PC-3 (cell line): ENCODE measurements at regions not wholly inside any gene's neighbourhood (a gene's known extent, or its start where the extent isn't known, plus 50 kb on each side); places are given as distances from the start of the nearest gene placed in this dataset.

Source experiments
- ATAC-seq: fragments of 200-7000 bp; cut with Tn5 transposase; 2 replicates; pipeline ENCODE4 v1.9.1; 2020; ENCODE audit warnings: mild to moderate bottlenecking, moderate library complexity
- BruUV-seq: library from RNA; stranded (reverse); fragments of 400-500 nt; replicated peaks from 2 replicates; lab custom pipeline; 2021; lab: Mats Ljungman, UMichigan
- CTCF ChIA-PET: fragments of 300-600 bp; sonication (Branson Sonifier 250); formaldehyde crosslinking; loops from one replicate; lab custom pipeline; 2022; ENCODE audit warnings: antibody characterized with exemption; lab: Charles Lee
- POLR2A ChIA-PET: fragments of 300-600 bp; sonication (Branson Sonifier 250); formaldehyde crosslinking; loops from one replicate; lab custom pipeline; 2022; ENCODE audit warnings: antibody characterized with exemption; ENCODE audit not compliant: unreplicated experiment; lab: Charles Lee
- DNase-seq: peaks from one replicate; pipeline ENCODE4 v3.0.0-alpha.2; 2015
- H2AFZ ChIP-seq: fragments of 300-600 bp; sonication (generic); 2 replicates; pipeline ENCODE4 v1.6.0; 2016; ENCODE audit warnings: antibody characterized with exemption, low read length
- H3F3A ChIP-seq: fragments of 300-600 bp; sonication (generic); one replicate; pipeline ENCODE4 v1.6.0; 2017; ENCODE audit warnings: antibody characterized with exemption, low read length, control low read depth, mild to moderate bottlenecking; ENCODE audit not compliant: unreplicated experiment
- H3K27ac ChIP-seq: fragments of 300-600 bp; sonication (generic); 2 replicates; pipeline ENCODE4 v1.5.1; 2016; ENCODE audit warnings: mild to moderate bottlenecking, low read length
- H3K27me3 ChIP-seq: fragments of 300-600 bp; sonication (generic); 2 replicates; pipeline ENCODE4 v1.6.1; 2016; ENCODE audit warnings: low read length, mixed read lengths
- H3K36me3 ChIP-seq: fragments of 300-600 bp; sonication (generic); 2 replicates; pipeline ENCODE4 v1.6.1; 2016; ENCODE audit warnings: low read depth, mixed run types, low read length, mixed read lengths
- H3K4me1 ChIP-seq: fragments of 300-600 bp; sonication (generic); 2 replicates; pipeline ENCODE4 v1.5.1; 2016; ENCODE audit warnings: low read length; ENCODE audit not compliant: insufficient read depth
- H3K4me2 ChIP-seq: fragments of 300-600 bp; sonication (generic); 2 replicates; pipeline ENCODE4 v1.6.0; 2016; ENCODE audit warnings: low read length
- H3K4me3 ChIP-seq: fragments of 300-600 bp; sonication (generic); 2 replicates; pipeline ENCODE4 v1.5.1; 2016; ENCODE audit warnings: mild to moderate bottlenecking, low read length, mixed read lengths
- H3K79me2 ChIP-seq: fragments of 300-600 bp; sonication (generic); 2 replicates; pipeline ENCODE4 v1.6.1; 2017; ENCODE audit warnings: low read length, mixed read lengths
- H3K9ac ChIP-seq: fragments of 300-600 bp; sonication (generic); 2 replicates; pipeline ENCODE4 v1.6.0; 2016; ENCODE audit warnings: mild to moderate bottlenecking, low read length
- H3K9me2 ChIP-seq: fragments of 300-600 bp; sonication (generic); replicated peaks from 2 replicates; pipeline ENCODE4 v1.6.1; 2016; ENCODE audit warnings: mixed run types, low read length, mixed read lengths
- H3K9me3 ChIP-seq: fragments of 300-600 bp; sonication (generic); 2 replicates; pipeline ENCODE4 v1.6.1; 2016; ENCODE audit warnings: low read length, mixed read lengths
- H4K20me1 ChIP-seq: fragments of 300-600 bp; sonication (generic); 2 replicates; pipeline ENCODE4 v1.6.1; 2016; ENCODE audit warnings: low read length, mixed read lengths
- EZH2 ChIP-seq: fragments of 300-600 bp; sonication (generic); IDR thresholded peaks from one replicate; pipeline ENCODE4 v1.6.1; 2017; ENCODE audit warnings: antibody characterized with exemption, mild to moderate bottlenecking, low read length; ENCODE audit not compliant: unreplicated experiment
- EZH2phosphoT487 ChIP-seq: fragments of 300-600 bp; sonication (generic); IDR thresholded peaks from 2 replicates; pipeline ENCODE4 v1.6.1; 2018; ENCODE audit warnings: mild to moderate bottlenecking, antibody characterized with exemption, low read length, borderline replicate concordance
- intact Hi-C: fragments of 100-400 bp; cut with micrococcal nuclease; formaldehyde crosslinking; loops from 2 replicates; pipeline ENCODE4 v1.9.0; 2023
- TF ChIP-seq, protein P1 (sequence below): fragments of 300-600 bp; sonication (generic); conservative IDR thresholded peaks from 2 replicates; pipeline ENCODE4 v1.5.1; 2017; ENCODE audit warnings: antibody characterized with exemption, low read depth, mild to moderate bottlenecking, low read length

DNA sequence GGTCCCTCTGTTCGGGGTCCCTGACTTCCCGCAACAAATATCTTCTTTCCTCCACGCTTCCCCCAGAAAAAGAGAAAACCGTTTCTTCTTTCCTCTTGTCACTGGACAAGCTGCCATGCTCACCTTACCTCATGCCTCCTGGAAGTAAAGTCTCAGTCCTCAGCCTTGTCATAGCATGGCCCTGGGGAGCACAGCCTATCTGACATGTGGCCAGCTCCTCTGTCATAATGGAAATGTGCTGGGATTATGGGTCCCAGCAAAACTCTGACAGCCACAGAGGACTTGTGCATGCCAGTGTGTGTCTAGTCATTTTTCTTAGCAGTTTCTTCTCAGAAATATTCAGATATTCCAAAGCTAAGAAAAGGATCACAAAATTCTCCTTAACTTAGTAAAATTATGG lies 122.4 kb downstream of the AASDH start:
- Histone ChIP-seq H3K9me2 (no peaks in the 10 kb centered on the region), H3K27ac (no peak overlapping the region), H3K9me3 (no peaks in the 10 kb centered on the region), H2AFZ (no peak overlapping the region), H3K4me1 (no peaks in the 10 kb centered on the region), H3F3A (no peaks in the 10 kb centered on the region), H3K4me3 (no peak overlapping the region), H3K9ac (no peak overlapping the region), H3K4me2 (no peak overlapping the region), H3K79me2 (no peaks in the 10 kb centered on the region), H3K36me3 (no peaks in the 10 kb centered on the region), H3K27me3 (peaks cover 3% of the 10 kb centered on the region; the same call in 1 of the 2 replicates), H4K20me1 (no peaks in the 10 kb centered on the region)
- POLR2A ChIA-PET: no interaction called here
- DNase-seq (no peak), ATAC-seq (no peak)
- CTCF ChIA-PET: no interaction called here
- BruUV-seq: no TSS peak
- TF ChIP-seq, protein P1, sequence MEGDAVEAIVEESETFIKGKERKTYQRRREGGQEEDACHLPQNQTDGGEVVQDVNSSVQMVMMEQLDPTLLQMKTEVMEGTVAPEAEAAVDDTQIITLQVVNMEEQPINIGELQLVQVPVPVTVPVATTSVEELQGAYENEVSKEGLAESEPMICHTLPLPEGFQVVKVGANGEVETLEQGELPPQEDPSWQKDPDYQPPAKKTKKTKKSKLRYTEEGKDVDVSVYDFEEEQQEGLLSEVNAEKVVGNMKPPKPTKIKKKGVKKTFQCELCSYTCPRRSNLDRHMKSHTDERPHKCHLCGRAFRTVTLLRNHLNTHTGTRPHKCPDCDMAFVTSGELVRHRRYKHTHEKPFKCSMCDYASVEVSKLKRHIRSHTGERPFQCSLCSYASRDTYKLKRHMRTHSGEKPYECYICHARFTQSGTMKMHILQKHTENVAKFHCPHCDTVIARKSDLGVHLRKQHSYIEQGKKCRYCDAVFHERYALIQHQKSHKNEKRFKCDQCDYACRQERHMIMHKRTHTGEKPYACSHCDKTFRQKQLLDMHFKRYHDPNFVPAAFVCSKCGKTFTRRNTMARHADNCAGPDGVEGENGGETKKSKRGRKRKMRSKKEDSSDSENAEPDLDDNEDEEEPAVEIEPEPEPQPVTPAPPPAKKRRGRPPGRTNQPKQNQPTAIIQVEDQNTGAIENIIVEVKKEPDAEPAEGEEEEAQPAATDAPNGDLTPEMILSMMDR: no peak
- no peak for TF ChIP-seq EZH2
- no peak for TF ChIP-seq EZH2phosphoT487
- intact Hi-C loops: no loop called here

DNA sequence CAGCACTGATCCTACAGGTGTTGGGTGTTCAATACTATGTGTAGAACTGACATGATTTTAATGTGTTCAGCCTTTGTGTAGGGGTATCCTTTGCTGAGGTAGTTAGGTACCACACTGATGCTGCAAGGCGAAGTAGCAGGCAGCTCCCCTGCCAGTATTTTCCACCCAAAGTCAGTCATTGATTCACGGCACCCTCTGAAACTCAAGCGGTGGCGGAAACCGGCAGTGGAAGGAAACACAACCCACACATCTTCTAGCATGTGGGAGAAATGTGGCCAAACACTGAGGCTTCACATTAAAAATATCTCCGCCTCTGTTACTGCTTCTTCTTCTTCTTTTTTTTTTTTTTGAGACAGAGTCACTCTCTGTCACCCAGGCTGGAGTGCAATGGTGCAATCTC lies 126.3 kb downstream of the AASDH start:
- CTCF ChIA-PET: no interaction called here
- Histone ChIP-seq H3K36me3 (no peaks in the 10 kb centered on the region), H3K9ac (no peak overlapping the region), H3K9me3 (no peaks in the 10 kb centered on the region), H3K27ac (no peak overlapping the region), H3K4me1 (no peaks in the 10 kb centered on the region), H3K27me3 (peaks cover 6% of the 10 kb centered on the region; the same call in 1 of the 2 replicates), H3K4me2 (no peak overlapping the region), H3F3A (no peaks in the 10 kb centered on the region), H3K9me2 (no peaks in the 10 kb centered on the region), H3K79me2 (no peaks in the 10 kb centered on the region), H4K20me1 (no peaks in the 10 kb centered on the region), H2AFZ (no peak overlapping the region), H3K4me3 (no peak overlapping the region)
- POLR2A ChIA-PET: no interaction called here
- ATAC-seq: no peak
- intact Hi-C loops: no loop called here
- no peak for TF ChIP-seq EZH2
- TF ChIP-seq EZH2phosphoT487: no peak
- TF ChIP-seq, protein P1: no peak
- no peak for DNase-seq
- no TSS peak for BruUV-seq

DNA sequence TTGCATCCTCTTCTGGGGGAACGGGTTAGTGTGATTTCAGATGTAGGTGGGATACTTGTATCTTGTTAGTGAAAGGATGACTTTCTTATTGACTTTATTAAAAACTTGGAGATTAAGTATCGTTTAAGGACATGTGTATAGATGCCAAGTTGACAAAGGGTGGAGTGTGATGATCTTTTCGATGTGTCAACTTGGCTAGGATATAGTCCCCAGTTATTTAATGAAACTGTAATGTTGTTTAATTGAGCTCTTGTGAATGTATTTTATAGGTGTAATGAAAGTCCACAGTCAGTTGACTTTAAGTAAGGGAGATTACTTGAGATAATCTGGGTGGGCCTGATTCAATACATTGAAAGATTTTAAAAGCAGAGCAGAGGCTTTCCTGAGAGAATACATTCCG lies 127.0 kb downstream of the AASDH start:
- ATAC-seq (no peak), DNase-seq (no peak)
- ChIA-PET CTCF (no interaction called here), POLR2A (no interaction called here)
- Histone ChIP-seq H3K27ac (no peak overlapping the region), H3K9me2 (no peaks in the 10 kb centered on the region), H3K9me3 (no peaks in the 10 kb centered on the region), H3K36me3 (no peaks in the 10 kb centered on the region), H3F3A (no peaks in the 10 kb centered on the region), H3K9ac (no peak overlapping the region), H3K4me2 (no peak overlapping the region), H3K27me3 (peaks cover 6% of the 10 kb centered on the region; the same call in 1 of the 2 replicates), H3K4me1 (no peaks in the 10 kb centered on the region), H2AFZ (no peak overlapping the region), H3K79me2 (no peaks in the 10 kb centered on the region), H3K4me3 (no peak overlapping the region), H4K20me1 (no peaks in the 10 kb centered on the region)
- no TSS peak for BruUV-seq
- intact Hi-C loops: no loop called here
- TF ChIP-seq, protein P1: no peak
- TF ChIP-seq EZH2 (no peak), EZH2phosphoT487 (no peak)
